H9 (cell line): ENCODE measurements at regions not wholly inside any gene's neighbourhood (a gene's known extent, or its start where the extent isn't known, plus 50 kb on each side); places are given as distances from the start of the nearest gene placed in this dataset.

ENCODE experiments used
- DNase-seq: peaks from one replicate; pipeline ENCODE4 v3.0.0-alpha.2; 2017
- H2AFZ ChIP-seq: one replicate; pipeline ENCODE4 v1.6.1; 2013; ENCODE audit warnings: mild to moderate bottlenecking, low read length, control low read depth, moderate library complexity
- H2AK5ac ChIP-seq: 2 replicates; pipeline ENCODE4 v1.6.1; 2013; ENCODE audit warnings: low read length, control low read depth, mixed read lengths; ENCODE audit not compliant: insufficient read length
- H2BK120ac ChIP-seq: one replicate; pipeline ENCODE4 v1.6.1; 2013; ENCODE audit warnings: low read depth, mild to moderate bottlenecking, low read length, control low read depth, inconsistent platforms; ENCODE audit not compliant: poor library complexity, severe bottlenecking
- H2BK12ac ChIP-seq: 2 replicates; pipeline ENCODE4 v1.6.1; 2013; ENCODE audit warnings: low read length, control low read depth, mixed read lengths, low read depth; ENCODE audit not compliant: insufficient read length
- H2BK15ac ChIP-seq: 2 replicates; pipeline ENCODE4 v1.6.1; 2013; ENCODE audit warnings: low read depth, low read length, control low read depth
- H2BK20ac ChIP-seq: one replicate; pipeline ENCODE4 v1.6.1; 2013; ENCODE audit warnings: low read depth, mild to moderate bottlenecking, low read length, control low read depth, inconsistent platforms; ENCODE audit not compliant: poor library complexity, severe bottlenecking
- H2BK5ac ChIP-seq: 2 replicates; pipeline ENCODE4 v1.6.1; 2013; ENCODE audit warnings: low read length, control low read depth, mixed read lengths; ENCODE audit not compliant: insufficient read length
- H3K14ac ChIP-seq: 2 replicates; pipeline ENCODE4 v1.6.1; 2013; ENCODE audit warnings: low read length, control low read depth; ENCODE audit not compliant: insufficient read depth
- H3K18ac ChIP-seq: 2 replicates; pipeline ENCODE4 v1.6.1; 2013; ENCODE audit warnings: low read depth, mild to moderate bottlenecking, mixed read lengths, low read length, control low read depth; ENCODE audit not compliant: insufficient read length
- H3K23ac ChIP-seq: 2 replicates; pipeline ENCODE4 v1.6.1; 2013; ENCODE audit warnings: low read length, control low read depth, mixed read lengths, low read depth; ENCODE audit not compliant: insufficient read length
- H3K23me2 ChIP-seq: 2 replicates; pipeline ENCODE4 v1.6.1; 2013; ENCODE audit warnings: low read depth, mild to moderate bottlenecking, mixed read lengths, low read length, control low read depth; ENCODE audit not compliant: insufficient read length, poor library complexity, severe bottlenecking
- H3K27ac ChIP-seq: 2 replicates; pipeline ENCODE4 v1.5.1; 2013; ENCODE audit warnings: low read length, control low read depth, mixed read lengths, low read depth; ENCODE audit not compliant: insufficient read length
- H3K27me3 ChIP-seq: 2 replicates; pipeline ENCODE4 v1.6.1; 2013; ENCODE audit warnings: low read length, control low read depth, inconsistent platforms; ENCODE audit not compliant: insufficient read depth
- H3K4ac ChIP-seq: 2 replicates; pipeline ENCODE4 v1.6.1; 2013; ENCODE audit warnings: low read depth, mild to moderate bottlenecking, control low read depth, inconsistent platforms, low read length, moderate library complexity
- H3K4me1 ChIP-seq: 2 replicates; pipeline ENCODE4 v1.6.1; 2013; ENCODE audit warnings: low read length, control low read depth, inconsistent platforms; ENCODE audit not compliant: insufficient read depth
- H3K4me2 ChIP-seq: 2 replicates; pipeline ENCODE4 v1.6.1; 2013; ENCODE audit warnings: low read length, control low read depth, mixed read lengths; ENCODE audit not compliant: insufficient read length, insufficient read depth
- H3K56ac ChIP-seq: 2 replicates; pipeline ENCODE4 v1.6.1; 2013; ENCODE audit warnings: low read depth, mild to moderate bottlenecking, mixed read lengths, low read length, control low read depth; ENCODE audit not compliant: insufficient read length
- H3K79me1 ChIP-seq: 2 replicates; pipeline ENCODE4 v1.6.1; 2013; ENCODE audit warnings: low read depth, mild to moderate bottlenecking, moderate library complexity, low read length, control low read depth, inconsistent platforms; ENCODE audit not compliant: insufficient read depth, poor library complexity, severe bottlenecking
- H3K79me2 ChIP-seq: 2 replicates; pipeline ENCODE4 v1.6.1; 2013; ENCODE audit warnings: low read length, control low read depth, inconsistent platforms; ENCODE audit not compliant: insufficient read depth
- H3K9ac ChIP-seq: 2 replicates; pipeline ENCODE4 v1.6.1; 2013; ENCODE audit warnings: low read length, control low read depth, mixed read lengths; ENCODE audit not compliant: insufficient read length; ENCODE audit errors: extremely low read depth
- H3K9me3 ChIP-seq: one replicate; pipeline ENCODE4 v1.6.1; 2013; ENCODE audit warnings: low read depth, low read length, inconsistent platforms; ENCODE audit not compliant: control insufficient read depth
- H3T11ph ChIP-seq: one replicate; pipeline ENCODE4 v1.6.1; 2013; ENCODE audit warnings: mild to moderate bottlenecking, low read length, control low read depth, inconsistent platforms
- H4K20me1 ChIP-seq: one replicate; pipeline ENCODE4 v1.6.1; 2013; ENCODE audit not compliant: control insufficient read depth, insufficient read length, insufficient read depth
- H4K5ac ChIP-seq: 2 replicates; pipeline ENCODE4 v1.6.1; 2013; ENCODE audit warnings: low read depth, mild to moderate bottlenecking, mixed read lengths, low read length, control low read depth; ENCODE audit not compliant: insufficient read length
- H4K8ac ChIP-seq: replicated peaks from 2 replicates; pipeline ENCODE4 v1.6.1; 2013; ENCODE audit warnings: low read length, control low read depth, mixed read lengths, low read depth; ENCODE audit not compliant: insufficient read length
- H4K91ac ChIP-seq: 2 replicates; pipeline ENCODE4 v1.6.1; 2013; ENCODE audit warnings: low read depth, mild to moderate bottlenecking, moderate library complexity, mixed read lengths, low read length, control low read depth; ENCODE audit not compliant: insufficient read length
- H3K27ac Mint-ChIP-seq, 3 experiments: 2 replicates in 2 of 3; 3 replicates in 1 of 3; pipeline ENCODE4 v1.8.0; 2020 to 2021; ENCODE audit warnings: mixed read lengths in 3 of 3, mild to moderate bottlenecking in 1 of 3, moderate library complexity in 1 of 3
- H3K27me3 Mint-ChIP-seq: 2 replicates; pipeline ENCODE4 v1.8.0; 2021; ENCODE audit warnings: low read depth, mild to moderate bottlenecking, moderate library complexity, mixed read lengths
- H3K36me3 Mint-ChIP-seq, 3 experiments: 2 replicates in 2 of 3; 3 replicates in 1 of 3; pipeline ENCODE4 v1.8.0; 2020 to 2021; ENCODE audit warnings: low read depth in 3 of 3, mixed read lengths in 3 of 3; ENCODE audit not compliant: insufficient read depth in 1 of 3
- H3K4me1 Mint-ChIP-seq, 2 experiments: 2 replicates each; pipeline ENCODE4 v1.8.0; 2020; ENCODE audit warnings: mixed read lengths in 2 of 2
- H3K4me3 Mint-ChIP-seq, 2 experiments: 2 replicates in 1 of 2; 3 replicates in 1 of 2; pipeline ENCODE4 v1.8.0; 2020 to 2021; ENCODE audit warnings: mild to moderate bottlenecking in 2 of 2, mixed read lengths in 2 of 2, moderate library complexity in 1 of 2
- H3K9me3 Mint-ChIP-seq, 2 experiments: 2 replicates in 1 of 2; 3 replicates in 1 of 2; pipeline ENCODE4 v1.8.0; 2020; ENCODE audit warnings: mild to moderate bottlenecking in 2 of 2, mixed read lengths in 2 of 2, moderate library complexity in 1 of 2
- WGBS: extraction: QIAGEN DNeasy Blood & Tissue Kit; methylation state at CpG from one replicate; pipeline ENCODE4 v1.1.7; 2013; ENCODE audit warnings: missing lambda C conversion rate, low lambda C conversion rate, mixed read lengths; ENCODE audit not compliant: insufficient read length; ENCODE audit errors: extremely low coverage; 5-methylcytosine and 5-hydroxymethylcytosine counted together
- TF ChIP-seq, protein P1 (sequence below): fragments of 200-600 bp; sonication (generic); conservative IDR thresholded peaks from 3 replicates; pipeline ENCODE4 v1.8.0; 2021; ENCODE audit warnings: antibody characterized with exemption, mild to moderate bottlenecking

DNA sequence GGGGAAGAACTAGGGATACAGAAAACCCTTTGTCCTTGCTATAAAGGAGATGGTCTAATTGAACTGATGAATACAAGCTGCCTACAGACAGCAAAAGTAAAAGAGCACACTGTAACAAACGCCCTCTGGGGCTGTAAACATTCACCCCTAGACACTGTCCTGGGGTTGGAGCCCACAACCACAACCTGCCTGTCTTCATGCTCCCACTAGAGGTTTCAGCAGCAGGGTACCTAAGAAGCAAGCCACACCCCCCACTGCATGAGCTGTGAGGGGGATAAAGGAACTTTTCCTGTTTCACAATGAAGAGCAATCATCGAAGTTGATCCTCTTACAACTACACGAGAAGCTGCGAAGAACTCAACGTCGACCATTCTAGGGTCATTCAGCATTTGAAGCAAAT, 90.5 kb upstream of the LUZP2 start:
- no peak overlapping the region for H3K27ac Mint-ChIP-seq

More for the DNA sequence above, 90.5 kb upstream of the LUZP2 start:
- Histone ChIP-seq H4K8ac (no peak overlapping the region), H4K5ac (no peak overlapping the region), H2BK20ac (no peak overlapping the region), H3K18ac (no peak overlapping the region), H3K14ac (no peak overlapping the region; the same call in 1 of the 2 replicates), H4K91ac (no peak overlapping the region), H2BK12ac (no peak overlapping the region), H3K4me1 (no peaks in the 10 kb centered on the region), H3K4ac (no peak overlapping the region), H2AK5ac (no peak overlapping the region), H3T11ph (no peak overlapping the region), H3K9me3 (no peaks in the 10 kb centered on the region), H2AFZ (no peak overlapping the region), H4K20me1 (no peaks in the 10 kb centered on the region), H3K79me2 (no peaks in the 10 kb centered on the region), H3K4me2 (no peak overlapping the region), H3K27me3 (no peaks in the 10 kb centered on the region), H3K23ac (no peak overlapping the region), H3K27ac (no peak overlapping the region), H2BK120ac (no peak overlapping the region), H3K9ac (no peak overlapping the region), H3K56ac (no peak overlapping the region), H3K23me2 (no peaks in the 10 kb centered on the region), H2BK15ac (no peak overlapping the region), H3K79me1 (no peaks in the 10 kb centered on the region), H2BK5ac (no peak overlapping the region)
- no peak for DNase-seq
- no CpG with 5 or more reads among the region's 6 CpGs for WGBS
- no peaks in the 10 kb centered on the region for H3K9me3 Mint-ChIP-seq
- H3K36me3 Mint-ChIP-seq: no peaks in the 10 kb centered on the region
- TF ChIP-seq, protein P1, sequence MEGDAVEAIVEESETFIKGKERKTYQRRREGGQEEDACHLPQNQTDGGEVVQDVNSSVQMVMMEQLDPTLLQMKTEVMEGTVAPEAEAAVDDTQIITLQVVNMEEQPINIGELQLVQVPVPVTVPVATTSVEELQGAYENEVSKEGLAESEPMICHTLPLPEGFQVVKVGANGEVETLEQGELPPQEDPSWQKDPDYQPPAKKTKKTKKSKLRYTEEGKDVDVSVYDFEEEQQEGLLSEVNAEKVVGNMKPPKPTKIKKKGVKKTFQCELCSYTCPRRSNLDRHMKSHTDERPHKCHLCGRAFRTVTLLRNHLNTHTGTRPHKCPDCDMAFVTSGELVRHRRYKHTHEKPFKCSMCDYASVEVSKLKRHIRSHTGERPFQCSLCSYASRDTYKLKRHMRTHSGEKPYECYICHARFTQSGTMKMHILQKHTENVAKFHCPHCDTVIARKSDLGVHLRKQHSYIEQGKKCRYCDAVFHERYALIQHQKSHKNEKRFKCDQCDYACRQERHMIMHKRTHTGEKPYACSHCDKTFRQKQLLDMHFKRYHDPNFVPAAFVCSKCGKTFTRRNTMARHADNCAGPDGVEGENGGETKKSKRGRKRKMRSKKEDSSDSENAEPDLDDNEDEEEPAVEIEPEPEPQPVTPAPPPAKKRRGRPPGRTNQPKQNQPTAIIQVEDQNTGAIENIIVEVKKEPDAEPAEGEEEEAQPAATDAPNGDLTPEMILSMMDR: no peak
- no peaks in the 10 kb centered on the region for H3K27me3 Mint-ChIP-seq
- no peak overlapping the region for H3K4me3 Mint-ChIP-seq
- H3K4me1 Mint-ChIP-seq: peaks cover 3 to 11% of the 10 kb centered on the region in 2 experiments; a peak in 3 of 4 replicates
